ENCODE measurements at regions not wholly inside any gene's neighbourhood (a gene's known extent, or its start where the extent isn't known, plus 50 kb on each side); places are given as distances from the start of the nearest gene placed in this dataset.

GRCh38 chrX:44596277-44596676, 53.6 kb upstream of the FUNDC1 start:
- ChIA-PET CTCF (no interaction called here), POLR2A (no interaction called here)
- TF ChIP-seq, protein P1, sequence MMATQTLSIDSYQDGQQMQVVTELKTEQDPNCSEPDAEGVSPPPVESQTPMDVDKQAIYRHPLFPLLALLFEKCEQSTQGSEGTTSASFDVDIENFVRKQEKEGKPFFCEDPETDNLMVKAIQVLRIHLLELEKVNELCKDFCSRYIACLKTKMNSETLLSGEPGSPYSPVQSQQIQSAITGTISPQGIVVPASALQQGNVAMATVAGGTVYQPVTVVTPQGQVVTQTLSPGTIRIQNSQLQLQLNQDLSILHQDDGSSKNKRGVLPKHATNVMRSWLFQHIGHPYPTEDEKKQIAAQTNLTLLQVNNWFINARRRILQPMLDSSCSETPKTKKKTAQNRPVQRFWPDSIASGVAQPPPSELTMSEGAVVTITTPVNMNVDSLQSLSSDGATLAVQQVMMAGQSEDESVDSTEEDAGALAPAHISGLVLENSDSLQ (IDR thresholded peaks at IDR 0.05), result no peak
- TF ChIP-seq LEF1 (IDR thresholded peaks at IDR 0.05; ENCODE audit: borderline replicate concordance), result no peak
- TF ChIP-seq SP1 (IDR thresholded peaks at IDR 0.05), result no peak
- no peak for TF ChIP-seq CTBP1 (IDR thresholded peaks at IDR 0.05; ENCODE audit: borderline replicate concordance)
- no peak for TF ChIP-seq BHLHE40 (IDR thresholded peaks at IDR 0.05; ENCODE audit: borderline replicate concordance)
- no peak for TF ChIP-seq SUZ12 (IDR thresholded peaks at IDR 0.05)
- TF ChIP-seq L3MBTL2 (conservative IDR thresholded peaks at IDR 0.05), result no peak
- no peak for TF ChIP-seq FOXM1 (IDR thresholded peaks at IDR 0.05; ENCODE audit: borderline replicate concordance)
- TF ChIP-seq FOXA1 (IDR thresholded peaks at IDR 0.05), result no peak
- TF ChIP-seq NFRKB (IDR thresholded peaks at IDR 0.05), result no peak
- TF ChIP-seq HDGF (IDR thresholded peaks at IDR 0.05; ENCODE audit: borderline replicate concordance), result no peak
- TF ChIP-seq ELF4 (IDR thresholded peaks at IDR 0.05), result no peak
- TF ChIP-seq ZNF384 (IDR thresholded peaks at IDR 0.05), result no peak
- TF ChIP-seq ARNT (IDR thresholded peaks at IDR 0.05), result no peak
- no peak for TF ChIP-seq TARDBP (IDR thresholded peaks at IDR 0.05)
- no peak for DNase-seq (ENCODE audit: extremely low spot score)

Data from HEK293T (cell line).